ENCODE measurements at regions not wholly inside any gene's neighbourhood (a gene's known extent, or its start where the extent isn't known, plus 50 kb on each side); places are given as distances from the start of the nearest gene placed in this dataset.

DNA sequence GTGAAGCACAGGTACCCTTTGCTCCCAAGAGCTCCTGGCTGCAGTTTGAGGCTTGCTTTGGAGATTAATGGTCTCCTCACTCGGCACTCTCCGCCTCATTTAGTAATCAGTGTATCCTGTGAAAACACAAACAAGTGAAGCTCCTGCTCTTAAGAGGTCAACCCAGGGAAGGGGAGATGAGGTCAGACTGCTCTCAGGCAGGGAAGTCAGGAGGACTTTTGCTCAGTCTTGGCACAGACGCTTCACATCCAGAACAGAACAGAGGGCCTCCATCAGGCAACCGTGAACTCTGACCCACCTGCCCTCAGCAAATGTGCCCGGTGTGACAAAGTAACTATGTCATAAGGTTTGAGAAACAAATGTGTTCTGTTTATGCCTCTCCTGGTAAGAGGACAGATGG is 428.8 kb upstream of the JARID2 start:
- TF ChIP-seq, protein P1, sequence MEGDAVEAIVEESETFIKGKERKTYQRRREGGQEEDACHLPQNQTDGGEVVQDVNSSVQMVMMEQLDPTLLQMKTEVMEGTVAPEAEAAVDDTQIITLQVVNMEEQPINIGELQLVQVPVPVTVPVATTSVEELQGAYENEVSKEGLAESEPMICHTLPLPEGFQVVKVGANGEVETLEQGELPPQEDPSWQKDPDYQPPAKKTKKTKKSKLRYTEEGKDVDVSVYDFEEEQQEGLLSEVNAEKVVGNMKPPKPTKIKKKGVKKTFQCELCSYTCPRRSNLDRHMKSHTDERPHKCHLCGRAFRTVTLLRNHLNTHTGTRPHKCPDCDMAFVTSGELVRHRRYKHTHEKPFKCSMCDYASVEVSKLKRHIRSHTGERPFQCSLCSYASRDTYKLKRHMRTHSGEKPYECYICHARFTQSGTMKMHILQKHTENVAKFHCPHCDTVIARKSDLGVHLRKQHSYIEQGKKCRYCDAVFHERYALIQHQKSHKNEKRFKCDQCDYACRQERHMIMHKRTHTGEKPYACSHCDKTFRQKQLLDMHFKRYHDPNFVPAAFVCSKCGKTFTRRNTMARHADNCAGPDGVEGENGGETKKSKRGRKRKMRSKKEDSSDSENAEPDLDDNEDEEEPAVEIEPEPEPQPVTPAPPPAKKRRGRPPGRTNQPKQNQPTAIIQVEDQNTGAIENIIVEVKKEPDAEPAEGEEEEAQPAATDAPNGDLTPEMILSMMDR (IDR thresholded peaks at IDR 0.05 in 2 of 3, conservative IDR thresholded peaks at IDR 0.05 in 1 of 3; ENCODE audit: control insufficient read depth in 2 of 3, extremely low read depth in 1 of 3, insufficient read depth in 1 of 3, low read depth in 3 of 3, low read length in 3 of 3): no peak
- TF ChIP-seq MXI1 (IDR thresholded peaks at IDR 0.05; ENCODE audit: low read depth, low read length) (no peak), TARDBP (IDR thresholded peaks at IDR 0.05; ENCODE audit: borderline replicate concordance) (no peak), ZNF622 (IDR thresholded peaks at IDR 0.05) (no peak), SMC3 (IDR thresholded peaks at IDR 0.05; ENCODE audit: borderline replicate concordance, low read length) (no peak), HCFC1 (IDR thresholded peaks at IDR 0.05; ENCODE audit: low read length) (no peak), FOS (IDR thresholded peaks at IDR 0.05; ENCODE audit: borderline replicate concordance, extremely low read depth, insufficient read length) (no peak), HDAC2 (IDR thresholded peaks at IDR 0.05) (no peak), POLR2A (IDR thresholded peaks at IDR 0.05; ENCODE audit: low read depth, low read length) (no peak), EP300 (IDR thresholded peaks at IDR 0.05; ENCODE audit: borderline replicate concordance in 1 of 2, control insufficient read depth in 1 of 2, low read depth in 2 of 2, low read length in 2 of 2) (no peak), RAD21 (IDR thresholded peaks at IDR 0.05; ENCODE audit: insufficient read depth, low read depth, low read length) (no peak)
- TF ChIP-seq, protein P2, sequence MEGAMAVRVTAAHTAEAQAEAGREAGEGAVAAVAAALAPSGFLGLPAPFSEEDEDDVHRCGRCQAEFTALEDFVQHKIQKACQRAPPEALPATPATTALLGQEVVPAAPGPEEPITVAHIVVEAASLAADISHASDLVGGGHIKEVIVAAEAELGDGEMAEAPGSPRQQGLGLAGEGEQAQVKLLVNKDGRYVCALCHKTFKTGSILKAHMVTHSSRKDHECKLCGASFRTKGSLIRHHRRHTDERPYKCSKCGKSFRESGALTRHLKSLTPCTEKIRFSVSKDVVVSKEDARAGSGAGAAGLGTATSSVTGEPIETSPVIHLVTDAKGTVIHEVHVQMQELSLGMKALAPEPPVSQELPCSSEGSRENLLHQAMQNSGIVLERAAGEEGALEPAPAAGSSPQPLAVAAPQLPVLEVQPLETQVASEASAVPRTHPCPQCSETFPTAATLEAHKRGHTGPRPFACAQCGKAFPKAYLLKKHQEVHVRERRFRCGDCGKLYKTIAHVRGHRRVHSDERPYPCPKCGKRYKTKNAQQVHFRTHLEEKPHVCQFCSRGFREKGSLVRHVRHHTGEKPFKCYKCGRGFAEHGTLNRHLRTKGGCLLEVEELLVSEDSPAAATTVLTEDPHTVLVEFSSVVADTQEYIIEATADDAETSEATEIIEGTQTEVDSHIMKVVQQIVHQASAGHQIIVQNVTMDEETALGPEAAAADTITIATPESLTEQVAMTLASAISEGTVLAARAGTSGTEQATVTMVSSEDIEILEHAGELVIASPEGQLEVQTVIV (IDR thresholded peaks at IDR 0.05; ENCODE audit: borderline replicate concordance, partially characterized antibody): no peak

Measured in GM12878 (cell line).